ENCODE measurements at regions not wholly inside any gene's neighbourhood (a gene's known extent, or its start where the extent isn't known, plus 50 kb on each side); places are given as distances from the start of the nearest gene placed in this dataset.

DNA sequence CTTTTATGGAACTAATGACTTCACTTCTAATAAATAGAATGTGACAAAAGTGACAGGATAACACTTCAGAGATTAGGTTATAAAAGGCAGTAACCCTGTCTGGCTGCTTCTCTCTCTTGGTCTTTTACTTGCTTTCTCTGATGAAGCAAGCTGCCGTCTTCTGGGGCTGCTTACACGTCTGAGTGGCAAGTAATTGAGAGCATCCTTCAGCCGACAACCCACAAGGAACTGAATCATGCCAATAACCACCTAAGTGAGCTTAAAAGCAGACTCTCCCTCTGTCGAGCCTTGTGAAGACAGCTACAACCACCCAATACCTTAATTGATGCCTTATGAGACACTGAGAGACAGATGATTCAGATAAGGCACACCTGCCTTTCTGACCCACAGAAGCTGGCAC is 1091.2 kb downstream of the SLITRK1 start:
- TF ChIP-seq GABPA (IDR thresholded peaks at IDR 0.05; ENCODE audit: low read depth) = no peak
- TF ChIP-seq, protein P1, sequence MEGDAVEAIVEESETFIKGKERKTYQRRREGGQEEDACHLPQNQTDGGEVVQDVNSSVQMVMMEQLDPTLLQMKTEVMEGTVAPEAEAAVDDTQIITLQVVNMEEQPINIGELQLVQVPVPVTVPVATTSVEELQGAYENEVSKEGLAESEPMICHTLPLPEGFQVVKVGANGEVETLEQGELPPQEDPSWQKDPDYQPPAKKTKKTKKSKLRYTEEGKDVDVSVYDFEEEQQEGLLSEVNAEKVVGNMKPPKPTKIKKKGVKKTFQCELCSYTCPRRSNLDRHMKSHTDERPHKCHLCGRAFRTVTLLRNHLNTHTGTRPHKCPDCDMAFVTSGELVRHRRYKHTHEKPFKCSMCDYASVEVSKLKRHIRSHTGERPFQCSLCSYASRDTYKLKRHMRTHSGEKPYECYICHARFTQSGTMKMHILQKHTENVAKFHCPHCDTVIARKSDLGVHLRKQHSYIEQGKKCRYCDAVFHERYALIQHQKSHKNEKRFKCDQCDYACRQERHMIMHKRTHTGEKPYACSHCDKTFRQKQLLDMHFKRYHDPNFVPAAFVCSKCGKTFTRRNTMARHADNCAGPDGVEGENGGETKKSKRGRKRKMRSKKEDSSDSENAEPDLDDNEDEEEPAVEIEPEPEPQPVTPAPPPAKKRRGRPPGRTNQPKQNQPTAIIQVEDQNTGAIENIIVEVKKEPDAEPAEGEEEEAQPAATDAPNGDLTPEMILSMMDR (IDR thresholded peaks at IDR 0.05; ENCODE audit: insufficient read depth, low read length) = no peak
- no peak for TF ChIP-seq POLR2AphosphoS5 (IDR thresholded peaks at IDR 0.05; ENCODE audit: low read depth)
- TF ChIP-seq, protein P2, sequence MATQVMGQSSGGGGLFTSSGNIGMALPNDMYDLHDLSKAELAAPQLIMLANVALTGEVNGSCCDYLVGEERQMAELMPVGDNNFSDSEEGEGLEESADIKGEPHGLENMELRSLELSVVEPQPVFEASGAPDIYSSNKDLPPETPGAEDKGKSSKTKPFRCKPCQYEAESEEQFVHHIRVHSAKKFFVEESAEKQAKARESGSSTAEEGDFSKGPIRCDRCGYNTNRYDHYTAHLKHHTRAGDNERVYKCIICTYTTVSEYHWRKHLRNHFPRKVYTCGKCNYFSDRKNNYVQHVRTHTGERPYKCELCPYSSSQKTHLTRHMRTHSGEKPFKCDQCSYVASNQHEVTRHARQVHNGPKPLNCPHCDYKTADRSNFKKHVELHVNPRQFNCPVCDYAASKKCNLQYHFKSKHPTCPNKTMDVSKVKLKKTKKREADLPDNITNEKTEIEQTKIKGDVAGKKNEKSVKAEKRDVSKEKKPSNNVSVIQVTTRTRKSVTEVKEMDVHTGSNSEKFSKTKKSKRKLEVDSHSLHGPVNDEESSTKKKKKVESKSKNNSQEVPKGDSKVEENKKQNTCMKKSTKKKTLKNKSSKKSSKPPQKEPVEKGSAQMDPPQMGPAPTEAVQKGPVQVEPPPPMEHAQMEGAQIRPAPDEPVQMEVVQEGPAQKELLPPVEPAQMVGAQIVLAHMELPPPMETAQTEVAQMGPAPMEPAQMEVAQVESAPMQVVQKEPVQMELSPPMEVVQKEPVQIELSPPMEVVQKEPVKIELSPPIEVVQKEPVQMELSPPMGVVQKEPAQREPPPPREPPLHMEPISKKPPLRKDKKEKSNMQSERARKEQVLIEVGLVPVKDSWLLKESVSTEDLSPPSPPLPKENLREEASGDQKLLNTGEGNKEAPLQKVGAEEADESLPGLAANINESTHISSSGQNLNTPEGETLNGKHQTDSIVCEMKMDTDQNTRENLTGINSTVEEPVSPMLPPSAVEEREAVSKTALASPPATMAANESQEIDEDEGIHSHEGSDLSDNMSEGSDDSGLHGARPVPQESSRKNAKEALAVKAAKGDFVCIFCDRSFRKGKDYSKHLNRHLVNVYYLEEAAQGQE (IDR thresholded peaks at IDR 0.05; ENCODE audit: insufficient replicate concordance, low read depth) = no peak

Measured in HL-60 (cell line).